ENCODE measurements at regions not wholly inside any gene's neighbourhood (a gene's known extent, or its start where the extent isn't known, plus 50 kb on each side); places are given as distances from the start of the nearest gene placed in this dataset.

- DNase-seq (ENCODE audit: low spot score): no peak
Measured at GRCh38 chr5:74122175-74122574, 496.2 kb downstream of the ARHGEF28 start.

- DNase-seq (ENCODE audit: low spot score): no peak
Measured at GRCh38 chr5:74120585-74120984, 494.6 kb downstream of the ARHGEF28 start.

GRCh38 chr5:74118071-74118470 is 492.1 kb downstream of the ARHGEF28 start:
- no peak for DNase-seq (ENCODE audit: low spot score)

GRCh38 chr5:74116984-74117383 is 491.0 kb downstream of the ARHGEF28 start:
- DNase-seq (ENCODE audit: low spot score): no peak

GRCh38 chr5:74116266-74116665 is 490.3 kb downstream of the ARHGEF28 start:
- DNase-seq (ENCODE audit: low spot score): peak; percentile 75

GRCh38 chr5:74113927-74114326 is 487.9 kb downstream of the ARHGEF28 start:
- no peak for DNase-seq (ENCODE audit: low spot score)

GRCh38 chr5:74113196-74113540 is 487.2 kb downstream of the ARHGEF28 start:
- no peak for DNase-seq (ENCODE audit: low spot score)

- no peak for DNase-seq (ENCODE audit: low spot score)
Measured at GRCh38 chr5:74112372-74113195, 486.6 kb downstream of the ARHGEF28 start.

- no peak for DNase-seq (ENCODE audit: low spot score)
Measured at GRCh38 chr5:74111764-74112163, 485.8 kb downstream of the ARHGEF28 start.

- no peak for DNase-seq (ENCODE audit: low spot score)
Measured at GRCh38 chr5:74109344-74109743, 483.3 kb downstream of the ARHGEF28 start.

- no peak for DNase-seq (ENCODE audit: low spot score)
Measured at GRCh38 chr5:74107899-74108298, 481.9 kb downstream of the ARHGEF28 start.

GRCh38 chr5:74105126-74105780 is 479.3 kb downstream of the ARHGEF28 start:
- no peak for DNase-seq (ENCODE audit: low spot score)

GRCh38 chr5:74103131-74104023 is 477.4 kb downstream of the ARHGEF28 start:
- DNase-seq (ENCODE audit: low spot score): no peak

- DNase-seq (ENCODE audit: low spot score): no peak
Measured at GRCh38 chr5:74100268-74100665, 474.3 kb downstream of the ARHGEF28 start.

GRCh38 chr5:74099538-74100267 is 473.7 kb downstream of the ARHGEF28 start:
- DNase-seq (ENCODE audit: low spot score): no peak

GRCh38 chr5:74098941-74099340 is 472.9 kb downstream of the ARHGEF28 start:
- no peak for DNase-seq (ENCODE audit: low spot score)

- DNase-seq (ENCODE audit: low spot score): no peak
Measured at GRCh38 chr5:74098456-74098855, 472.5 kb downstream of the ARHGEF28 start.

- no peak for DNase-seq (ENCODE audit: low spot score)
Measured at GRCh38 chr5:74096325-74096724, 470.3 kb downstream of the ARHGEF28 start.

GRCh38 chr5:74095871-74096270 is 469.9 kb downstream of the ARHGEF28 start:
- DNase-seq (ENCODE audit: low spot score): no peak

- no peak for DNase-seq (ENCODE audit: low spot score)
Measured at GRCh38 chr5:74094782-74095108, 468.7 kb downstream of the ARHGEF28 start.

- no peak for DNase-seq (ENCODE audit: low spot score)
Measured at GRCh38 chr5:74094096-74094781, 468.2 kb downstream of the ARHGEF28 start.

- no peak for DNase-seq (ENCODE audit: low spot score)
Measured at GRCh38 chr5:74093561-74093960, 467.6 kb downstream of the ARHGEF28 start.
